GM19240 (cell line): ENCODE measurements at regions not wholly inside any gene's neighbourhood (a gene's known extent, or its start where the extent isn't known, plus 50 kb on each side); places are given as distances from the start of the nearest gene placed in this dataset.

Experiments used
- DNase-seq: peaks from one replicate; pipeline ENCODE4 v3.0.0; 2011; ENCODE audit warnings: low spot score; ENCODE audit not compliant: insufficient read length

DNA sequence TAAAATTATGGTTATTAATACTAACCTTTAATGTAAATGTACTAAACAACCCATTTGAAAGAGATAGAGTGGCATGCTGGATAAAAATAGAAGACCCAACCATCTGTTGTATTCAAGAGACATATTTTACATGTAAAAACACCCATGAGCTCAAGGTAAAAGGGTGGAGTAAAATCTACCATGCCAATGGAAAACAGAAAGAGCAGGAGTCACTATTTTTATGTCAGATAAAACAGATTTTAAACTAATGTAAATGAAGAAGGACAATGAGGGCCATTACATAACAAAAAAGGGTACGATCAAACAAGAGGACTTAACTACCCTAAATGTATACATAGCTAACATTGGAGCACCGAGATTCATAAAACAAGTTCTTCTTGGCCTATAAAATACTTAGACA, 66.3 kb downstream of the ITM2A start:
- no peak for DNase-seq

DNA sequence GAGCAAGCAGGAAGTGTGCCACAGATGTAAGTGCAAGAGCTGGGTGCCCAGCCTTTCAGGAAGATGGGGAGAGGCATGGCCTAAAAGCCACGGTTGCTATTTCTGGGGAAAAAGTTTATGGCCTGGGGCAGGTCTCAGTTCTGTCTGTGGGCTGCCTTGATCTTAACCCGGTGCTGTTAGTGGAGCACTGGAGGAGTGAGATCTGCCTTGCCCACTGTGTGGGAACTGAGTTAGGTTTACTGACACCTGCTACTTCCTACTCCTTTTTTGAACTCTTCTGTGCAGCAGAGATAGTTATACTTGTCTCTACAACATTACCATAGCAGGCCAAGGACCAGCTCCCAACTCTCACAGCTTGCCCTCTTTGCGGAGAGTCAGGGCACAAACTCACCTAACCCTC, 76.5 kb downstream of the ITM2A start:
- DNase-seq, result no peak

DNA sequence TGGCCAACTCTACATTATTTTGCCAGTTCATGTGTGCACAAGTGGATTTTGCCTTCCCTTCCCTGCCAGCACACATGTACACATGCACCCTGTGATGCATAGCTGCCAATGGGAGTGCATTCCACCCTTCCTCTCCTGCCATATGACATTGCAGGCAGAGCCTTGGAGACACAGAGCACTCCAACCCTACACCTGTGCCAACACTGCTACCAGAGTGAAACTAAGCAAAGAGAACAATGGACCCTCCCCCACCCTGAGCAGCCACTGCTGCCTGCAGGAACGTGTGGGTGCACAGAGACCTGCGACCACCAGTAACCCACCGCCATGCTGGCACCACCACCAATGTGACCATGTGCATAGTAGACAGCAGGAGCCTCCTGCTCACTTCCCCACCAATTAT, 78.4 kb downstream of the ITM2A start:
- no peak for DNase-seq

DNA sequence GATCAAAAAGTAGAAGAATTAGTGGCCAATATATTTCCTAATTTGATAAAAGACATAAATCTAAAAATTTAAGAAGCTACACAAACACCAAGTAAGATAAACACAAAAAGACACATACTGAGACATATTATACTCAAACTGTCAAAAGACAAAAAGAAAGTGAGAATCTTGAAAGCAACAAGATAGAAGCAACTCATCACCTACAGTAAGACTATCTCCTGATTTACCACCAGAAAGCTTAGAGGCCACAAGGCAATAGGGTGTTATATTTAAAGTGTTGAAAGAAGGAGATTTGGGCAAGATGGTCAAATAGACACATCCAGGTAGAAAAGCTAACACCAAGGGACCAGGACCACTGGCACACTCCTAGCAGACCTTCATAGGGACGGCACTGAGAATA, 79.4 kb downstream of the ITM2A start:
- no peak for DNase-seq

DNA sequence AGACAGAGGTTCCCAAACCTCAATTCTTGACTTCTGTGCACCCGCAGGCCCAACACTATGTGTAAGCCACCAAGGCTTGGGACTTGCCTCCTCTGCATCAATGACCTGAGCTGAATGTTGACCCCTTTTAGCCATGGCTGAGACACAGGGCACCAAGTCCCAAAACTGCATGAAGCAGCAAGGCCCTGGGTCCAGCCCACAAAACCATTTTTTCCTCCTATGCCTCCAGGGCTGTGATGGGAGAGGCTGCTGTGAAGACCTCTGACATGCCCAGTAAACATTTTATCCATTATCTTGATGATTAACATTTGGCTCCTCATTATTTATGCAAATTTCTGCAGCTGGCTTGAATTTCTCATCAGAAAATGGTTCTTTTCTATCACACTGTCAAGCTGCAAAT, 85.4 kb downstream of the ITM2A start:
- no peak for DNase-seq

DNA sequence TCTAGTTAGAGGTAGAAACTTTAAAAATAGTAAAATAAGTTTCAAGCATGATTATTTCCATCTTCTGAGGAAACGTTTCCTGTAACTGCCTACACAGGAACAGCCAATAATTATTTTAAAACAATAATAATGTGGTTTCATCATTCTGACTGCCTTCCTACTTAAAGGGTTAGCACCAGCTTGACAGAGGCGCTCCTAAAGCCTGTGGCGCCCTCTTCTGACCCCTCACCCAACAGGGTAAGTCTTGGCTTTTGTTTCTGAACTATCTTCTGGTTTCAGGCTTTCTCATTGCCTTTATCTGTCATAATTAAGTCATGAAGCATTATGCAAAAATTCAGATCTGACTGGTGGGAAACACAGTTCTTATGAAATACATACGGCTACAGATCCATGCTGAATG, 96.7 kb downstream of the ITM2A start:
- DNase-seq, result peak; percentile 14

DNA sequence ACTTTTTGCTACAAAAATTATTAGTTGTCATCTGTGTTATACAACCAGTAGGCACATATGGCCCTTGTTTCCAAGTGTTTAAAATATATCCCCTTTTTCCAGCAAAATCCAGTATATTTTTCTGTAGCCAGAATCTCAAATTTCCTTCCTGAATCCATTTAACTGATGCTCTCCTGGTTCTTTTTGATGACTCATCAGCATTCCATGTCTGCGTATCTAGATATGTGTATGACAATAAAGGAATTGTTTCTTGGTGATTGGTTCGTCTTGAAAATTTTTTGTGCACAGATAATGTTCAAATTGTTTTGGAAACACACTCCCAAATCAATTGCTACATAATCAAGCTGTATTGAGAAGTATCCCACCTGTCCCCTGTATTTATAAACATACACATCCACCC, 98.3 kb downstream of the ITM2A start:
- DNase-seq, result no peak

DNA sequence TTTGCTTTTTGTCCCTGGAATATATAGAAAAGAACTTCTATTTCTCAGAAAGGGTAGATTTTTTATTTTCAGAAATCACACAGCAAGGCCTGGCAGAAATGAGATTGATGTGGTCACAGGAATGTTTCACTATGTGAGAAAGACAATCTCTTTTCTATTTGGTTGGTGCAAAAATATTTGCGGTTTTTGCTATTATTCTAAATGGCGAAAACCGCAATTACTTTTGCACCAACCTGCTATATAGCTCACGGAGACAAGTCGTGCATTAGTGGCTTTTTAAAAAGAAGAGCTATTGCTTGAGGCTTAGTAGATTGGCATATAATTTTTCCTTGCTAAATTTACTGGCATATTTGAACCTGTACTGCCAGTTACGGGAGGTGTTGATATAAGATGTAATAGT, 100.4 kb downstream of the ITM2A start:
- DNase-seq, result no peak

DNA sequence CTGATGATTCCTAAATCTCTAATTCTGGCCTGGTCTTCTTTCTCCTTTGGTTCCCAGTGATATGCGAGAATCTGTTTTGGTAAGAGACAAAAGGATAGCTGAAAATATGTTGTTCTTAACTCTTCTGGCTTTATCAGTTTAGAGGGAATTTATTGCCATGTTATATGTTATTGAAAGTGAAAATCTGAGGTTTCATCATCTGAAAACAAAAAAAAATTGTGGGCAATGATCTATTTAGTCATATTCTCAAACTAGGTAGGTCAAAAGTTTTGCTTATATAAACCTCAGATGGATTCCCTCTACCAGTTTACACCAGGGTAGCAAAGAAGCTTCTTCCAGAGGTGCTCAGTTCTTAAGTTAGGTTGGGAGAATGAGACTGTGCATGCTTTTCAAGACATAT, 103.6 kb downstream of the ITM2A start:
- no peak for DNase-seq

DNA sequence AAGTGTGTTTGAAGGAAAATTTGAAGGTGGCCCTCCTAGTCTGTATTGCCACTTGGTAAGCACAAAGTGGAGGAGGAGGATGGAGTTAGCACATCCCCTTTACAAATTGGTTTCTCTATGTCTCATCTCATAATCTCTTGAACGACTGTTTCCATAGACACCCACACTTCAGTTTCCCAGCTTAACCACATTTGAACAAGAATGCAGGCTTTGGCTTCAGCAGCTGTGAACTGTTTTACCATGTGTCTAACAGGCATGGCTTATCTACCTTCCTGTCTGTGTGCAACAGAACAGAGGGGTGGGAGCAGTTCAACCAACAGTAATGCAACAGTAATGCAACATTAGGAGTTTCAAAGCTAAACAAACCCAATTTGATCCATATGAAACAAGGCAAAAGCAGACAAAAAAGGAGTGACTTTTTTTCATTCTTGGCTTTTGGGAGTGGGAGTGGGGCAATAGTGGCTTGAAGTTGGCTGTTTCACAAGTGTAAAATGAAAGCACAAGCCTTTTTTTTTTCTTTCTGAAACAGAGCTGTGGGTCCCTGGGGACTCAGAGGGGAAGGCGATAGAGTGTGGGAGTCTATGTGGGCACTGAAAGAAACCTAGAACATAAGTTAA, 108.0 kb downstream of the ITM2A start:
- peak; percentile 4 for DNase-seq

DNA sequence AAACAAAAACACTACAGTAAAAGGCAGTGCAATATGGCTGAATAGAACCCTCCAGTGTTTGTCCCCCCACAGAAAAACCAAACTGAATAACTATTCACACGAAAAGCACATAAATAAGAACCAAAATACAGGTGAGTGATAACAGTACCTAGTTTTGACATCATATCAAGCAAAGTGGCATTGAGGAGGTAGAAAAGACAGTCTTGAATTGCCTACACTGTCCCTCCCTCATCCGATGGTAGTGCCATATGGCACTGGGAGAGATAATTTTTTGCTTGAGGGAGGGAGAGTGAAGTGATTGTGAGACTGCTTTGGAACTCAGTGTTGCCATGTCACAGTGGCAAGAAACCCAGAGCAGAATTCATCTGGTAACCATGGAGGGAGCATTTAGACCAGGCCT, 99.2 kb downstream of the GPR174 start:
- DNase-seq, result no peak

DNA sequence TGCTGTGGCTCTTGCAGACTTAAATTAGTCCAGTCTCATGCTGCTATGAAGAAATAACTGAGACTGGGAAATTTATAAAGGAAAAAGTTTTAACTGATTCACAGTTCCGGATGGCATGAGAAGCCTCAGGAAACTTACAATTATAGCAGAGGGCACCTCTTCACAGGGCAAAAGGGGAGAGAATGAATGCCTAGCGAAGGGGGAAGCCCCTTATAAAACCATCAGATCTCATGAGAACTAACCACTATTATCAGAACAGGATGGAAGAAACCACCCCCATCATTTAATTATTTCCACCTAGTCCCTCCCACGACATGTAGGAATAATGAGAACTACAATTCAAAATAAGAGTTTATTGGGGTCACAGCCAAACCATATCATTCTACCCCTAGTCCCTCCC, 91.4 kb downstream of the GPR174 start:
- DNase-seq, result no peak

DNA sequence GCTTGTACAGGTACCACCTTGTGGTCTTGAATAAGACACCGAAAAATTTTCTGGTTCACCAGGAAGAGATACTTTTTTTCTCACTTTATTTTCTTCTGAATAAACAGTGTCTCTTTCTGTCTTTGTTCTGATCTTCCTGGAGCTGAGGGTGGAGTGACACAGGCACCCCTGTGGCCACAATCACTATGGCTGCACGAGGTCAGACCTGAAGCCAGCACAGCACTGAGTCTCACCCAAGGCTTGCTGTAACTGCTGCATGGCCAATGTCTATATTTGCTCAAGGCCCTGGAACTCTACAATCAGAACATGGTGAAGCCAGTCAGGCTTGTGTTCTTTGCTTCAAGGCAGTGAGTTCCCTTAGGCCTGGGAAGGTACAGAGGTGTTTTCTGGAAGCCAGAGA, 87.2 kb downstream of the GPR174 start:
- no peak for DNase-seq
